NCI-H146 (cell line): ENCODE measurements at regions not wholly inside any gene's neighbourhood (a gene's known extent, or its start where the extent isn't known, plus 50 kb on each side); places are given as distances from the start of the nearest gene placed in this dataset.
"Not testable (repeated sequence)": the region's sequence is repeated elsewhere in the genome, so short reads cannot be mapped to it uniquely, and the experiment has no call there.

Source experiments
- DNase-seq: peaks from one replicate; lab custom pipeline; 2025; lab: John Stamatoyannopoulos, UW

- DNase-seq, result peak; percentile 55
Measured at GRCh38 chr18:22816266-22817176, 116.6 kb upstream of the RBBP8 start.

- no peak for DNase-seq
Measured at GRCh38 chr18:22817844-22818243, 115.3 kb upstream of the RBBP8 start.

DNA sequence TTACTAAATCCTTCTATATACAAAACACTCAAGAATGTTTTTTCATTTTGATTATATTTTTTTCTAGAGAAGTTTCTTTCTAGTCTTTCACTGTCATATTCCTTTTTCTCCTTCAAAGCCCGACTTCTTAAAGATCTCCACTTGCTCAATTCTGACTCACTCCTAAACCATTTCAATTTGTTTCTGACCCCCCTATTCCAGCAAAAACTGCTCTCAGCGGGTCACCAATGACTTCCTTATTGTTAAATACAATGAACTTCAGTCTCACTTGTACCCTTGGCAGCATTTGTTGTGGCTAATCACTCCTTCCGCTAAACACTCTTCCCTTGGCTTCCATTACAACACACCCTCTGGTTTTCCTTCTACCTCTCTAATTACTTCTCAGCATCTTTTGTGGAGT is 111.1 kb upstream of the RBBP8 start:
- DNase-seq, result no peak

- DNase-seq, result no peak
Measured at GRCh38 chr18:22822841-22823508, 110.2 kb upstream of the RBBP8 start.

GRCh38 chr18:22826726-22827125 is 106.4 kb upstream of the RBBP8 start:
- DNase-seq, result no peak

DNA sequence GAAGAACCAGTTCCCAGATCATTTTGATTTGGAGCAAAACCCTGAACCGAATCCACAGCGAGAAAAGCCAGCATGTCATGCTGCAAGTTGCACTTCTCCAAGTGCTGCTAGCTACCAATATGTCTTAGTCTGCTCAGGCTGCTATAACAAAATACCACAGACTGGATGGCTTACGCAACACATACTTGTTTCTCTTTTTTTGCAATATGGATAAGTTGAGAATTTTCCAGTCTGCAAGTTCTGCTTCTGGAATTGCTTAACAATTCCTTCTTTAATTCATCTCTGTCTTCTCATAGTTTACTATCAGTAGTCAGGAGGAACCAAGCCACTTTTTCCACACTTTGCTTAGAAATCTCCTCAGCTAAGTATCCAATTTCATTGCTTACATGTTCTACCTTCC is 105.9 kb upstream of the RBBP8 start:
- no peak for DNase-seq

DNA sequence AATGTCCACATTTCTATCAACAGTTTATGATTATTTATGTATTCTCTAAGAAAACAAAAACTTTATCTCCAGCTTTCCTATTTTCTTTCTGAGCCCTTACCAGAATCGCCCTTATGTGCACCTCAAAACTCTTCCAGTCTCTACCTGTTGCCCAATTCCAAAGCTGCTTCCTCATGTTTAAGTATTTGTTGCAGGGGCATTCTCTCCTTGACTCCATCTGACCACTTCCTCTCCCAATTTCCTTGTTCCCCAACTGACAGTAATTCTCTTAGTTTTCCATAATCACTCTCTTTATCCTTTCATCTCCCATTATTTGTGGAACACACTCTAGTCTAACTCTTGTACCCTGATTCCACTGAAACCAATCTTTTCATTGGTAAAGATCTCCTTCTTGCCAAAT is 105.4 kb upstream of the RBBP8 start:
- DNase-seq, result no peak

GRCh38 chr18:22828171-22828570 is 105.0 kb upstream of the RBBP8 start:
- no peak for DNase-seq

DNA sequence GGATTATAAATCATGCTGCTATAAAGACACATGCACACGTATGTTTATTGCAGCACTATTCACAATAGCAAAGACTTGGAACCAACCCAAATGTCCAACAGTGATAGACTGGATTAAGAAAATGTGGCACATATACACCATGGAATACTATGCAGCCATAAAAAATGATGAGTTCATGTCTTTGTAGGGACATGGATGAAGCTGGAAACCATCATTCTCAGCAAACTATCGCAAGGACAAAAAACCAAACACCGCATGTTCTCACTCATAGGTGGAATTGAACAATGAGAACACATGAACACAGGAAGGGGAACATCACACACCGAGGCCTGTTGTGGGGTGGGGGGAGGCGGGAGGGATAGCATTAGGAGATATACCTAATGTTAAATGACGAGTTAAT is 104.5 kb upstream of the RBBP8 start:
- not testable (repeated sequence) for DNase-seq

DNA sequence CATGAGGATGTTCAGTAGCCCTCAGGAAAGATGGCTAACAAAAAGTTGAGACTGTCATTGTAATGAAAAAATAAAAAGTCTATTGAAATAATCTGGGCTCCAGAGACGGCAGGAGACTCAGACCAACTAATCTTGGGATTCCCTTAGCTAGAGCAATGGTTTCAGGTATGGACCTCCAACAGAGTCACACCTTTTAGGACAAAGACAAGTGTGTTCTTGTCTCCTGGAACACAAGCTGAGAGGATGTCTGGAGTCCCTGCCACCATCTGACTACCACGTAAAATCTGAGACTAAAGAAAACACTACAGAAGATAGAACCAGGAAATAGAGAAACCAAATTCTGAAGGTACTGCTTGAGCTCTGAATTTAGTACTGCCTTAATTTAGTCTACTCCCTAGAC is 103.3 kb upstream of the RBBP8 start:
- no peak for DNase-seq

GRCh38 chr18:22830511-22830910 is 102.6 kb upstream of the RBBP8 start:
- no peak for DNase-seq

DNA sequence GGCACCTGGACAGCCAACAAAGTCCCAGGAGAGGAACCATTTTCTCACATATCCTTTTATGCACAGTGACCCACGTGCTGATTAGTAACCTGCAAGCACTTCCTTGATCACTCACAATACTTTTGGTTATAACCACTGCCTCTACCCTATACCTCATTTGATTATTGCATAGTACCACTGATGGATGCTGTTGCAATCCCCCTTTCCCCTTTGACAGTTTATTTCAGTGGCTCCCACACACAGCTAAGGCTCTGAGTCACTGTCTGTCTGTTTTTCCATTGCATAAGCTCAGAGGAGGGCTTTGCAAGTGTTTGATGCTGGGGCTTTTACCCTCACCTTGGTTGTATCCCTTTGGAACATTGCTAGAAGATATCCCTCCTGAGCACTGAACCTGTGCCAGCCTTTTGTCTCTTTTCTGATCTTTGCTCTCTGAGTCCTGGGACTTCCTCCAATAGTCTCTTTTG is 101.7 kb upstream of the RBBP8 start:
- no peak for DNase-seq

GRCh38 chr18:22836932-22837331 is 96.2 kb upstream of the RBBP8 start:
- no peak for DNase-seq

DNA sequence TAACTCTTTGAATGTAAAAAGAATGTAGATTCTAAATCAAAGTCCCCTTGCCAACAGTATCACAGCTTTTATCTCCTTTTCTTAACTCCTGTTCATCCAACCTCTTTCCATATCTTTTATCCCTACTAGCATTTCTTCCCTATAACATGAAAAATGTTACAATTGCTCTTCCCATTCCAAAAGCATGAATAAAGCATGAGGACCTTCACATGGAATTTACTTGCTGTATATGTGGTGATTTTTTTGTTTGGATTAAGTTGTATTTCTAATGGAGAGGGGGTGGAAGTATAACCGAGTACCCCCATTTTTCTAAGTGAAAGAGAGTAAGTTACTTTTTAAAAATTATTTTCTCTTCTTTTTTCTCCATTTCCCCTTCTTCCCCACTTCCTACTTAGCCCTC is 94.9 kb upstream of the RBBP8 start:
- DNase-seq, result no peak

GRCh38 chr18:22838639-22839277 is 94.4 kb upstream of the RBBP8 start:
- DNase-seq, result no peak

DNA sequence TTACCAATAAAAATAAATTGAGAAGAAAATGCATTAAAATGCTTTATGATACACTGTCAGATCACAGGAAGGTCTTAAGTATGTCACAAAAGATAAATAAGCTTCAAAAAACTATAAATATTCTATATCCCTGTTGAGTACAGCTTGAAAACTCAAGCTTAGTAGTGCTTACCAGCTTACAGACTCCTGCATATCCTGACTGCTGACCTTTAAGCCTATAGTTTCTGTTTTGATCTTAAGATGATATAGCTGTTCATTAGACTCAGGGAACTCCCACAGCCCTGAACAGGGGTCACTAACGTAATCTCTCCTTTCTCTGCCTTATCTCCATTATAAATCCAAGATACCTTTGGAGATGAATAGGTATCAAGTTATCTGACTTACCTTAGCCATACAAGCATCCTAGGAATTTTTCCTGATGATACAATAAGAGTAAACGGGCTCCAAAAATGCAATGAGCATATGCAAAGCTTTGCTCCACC is 93.7 kb upstream of the RBBP8 start:
- no peak for DNase-seq

DNA sequence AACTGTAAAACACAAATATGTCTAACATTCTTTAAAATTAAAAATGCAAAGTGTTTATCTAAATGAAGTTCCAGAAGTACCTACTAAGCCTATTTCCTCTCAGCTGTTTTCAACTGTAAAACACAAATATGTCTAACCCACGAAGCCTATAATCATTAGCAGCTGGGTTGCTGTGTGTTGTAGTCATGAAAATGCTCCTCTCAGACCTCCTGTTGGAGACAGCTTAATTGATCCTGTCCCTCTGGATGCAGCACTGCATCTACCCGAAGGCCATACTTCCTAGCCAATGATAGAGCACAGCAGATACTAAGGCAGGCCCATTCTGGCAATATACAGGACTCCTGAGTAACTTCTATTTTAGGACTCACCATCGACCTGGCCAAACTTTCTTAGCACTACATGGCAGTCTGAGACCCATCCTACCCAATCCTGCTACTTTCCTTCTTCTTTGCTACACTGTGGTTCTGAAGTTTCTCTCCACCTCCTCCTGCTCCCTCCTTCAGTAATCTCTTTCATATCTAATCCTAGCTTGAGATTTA is 92.5 kb upstream of the RBBP8 start:
- no peak for DNase-seq

DNA sequence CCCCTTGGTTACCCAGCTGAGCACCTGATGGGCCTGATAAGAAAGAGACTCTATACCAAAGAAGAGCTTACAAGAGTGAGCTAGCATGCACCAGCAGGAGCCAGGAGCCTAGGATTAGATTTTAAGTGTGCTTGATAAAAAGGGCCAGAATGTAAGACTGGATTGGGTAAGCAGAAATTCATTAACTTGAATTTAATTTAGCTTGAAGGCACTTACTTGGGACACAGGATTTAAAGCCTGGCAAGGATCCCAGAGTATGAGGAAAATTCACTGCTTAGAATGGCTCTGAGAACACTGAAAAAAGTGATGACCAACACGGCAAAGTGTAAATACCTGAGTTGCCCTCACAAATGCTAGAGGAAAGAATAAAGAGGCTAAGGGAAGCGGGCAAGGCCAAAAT is 91.3 kb upstream of the RBBP8 start:
- no peak for DNase-seq

- no peak for DNase-seq
Measured at GRCh38 chr18:22844190-22844589, 88.9 kb upstream of the RBBP8 start.

DNA sequence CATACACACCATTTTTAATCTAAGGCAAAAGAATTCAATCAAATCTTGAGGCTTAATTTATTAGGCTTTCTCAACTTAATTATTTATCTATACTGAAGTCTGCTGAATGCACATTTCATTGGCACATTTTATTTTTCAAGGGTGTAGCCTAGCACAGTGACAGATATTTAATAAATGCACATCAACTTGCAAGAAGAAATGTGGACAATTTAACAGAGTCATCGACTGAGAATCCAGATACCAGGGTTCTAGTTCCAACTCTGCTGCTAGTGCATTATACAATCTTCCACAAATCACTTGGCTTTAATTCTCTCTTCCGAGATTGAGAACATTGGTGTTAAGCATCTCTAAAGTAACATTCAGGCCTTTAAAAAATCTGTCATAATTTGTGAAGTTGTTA is 88.5 kb upstream of the RBBP8 start:
- DNase-seq, result no peak

- DNase-seq, result peak; percentile 21
Measured at GRCh38 chr18:22846088-22846683, 86.9 kb upstream of the RBBP8 start.

- DNase-seq, result no peak
Measured at GRCh38 chr18:22846697-22847096, 86.4 kb upstream of the RBBP8 start.
